ENCODE measurements at regions not wholly inside any gene's neighbourhood (a gene's known extent, or its start where the extent isn't known, plus 50 kb on each side); places are given as distances from the start of the nearest gene placed in this dataset.

DNA sequence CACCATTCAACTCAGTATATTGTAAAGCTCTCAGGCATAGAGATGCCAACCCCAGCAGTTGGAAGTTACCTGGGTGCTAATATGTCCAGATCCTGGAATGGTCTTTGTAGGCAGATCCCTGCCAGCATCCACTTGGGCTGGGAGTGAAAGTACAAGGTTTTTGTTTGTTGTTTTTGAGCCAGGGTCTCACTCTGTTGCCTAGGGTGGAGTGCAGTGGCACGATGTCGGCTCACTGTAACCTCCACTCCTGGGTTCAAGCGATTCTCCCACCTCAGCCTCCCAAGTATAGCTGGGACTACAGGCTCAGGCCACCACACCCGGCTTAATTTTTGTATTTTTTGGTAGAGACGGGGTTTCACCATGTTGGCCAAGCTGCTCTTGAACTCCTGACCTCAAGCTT, 177.6 kb downstream of the IRF8 start:
- TF ChIP-seq, protein P1, sequence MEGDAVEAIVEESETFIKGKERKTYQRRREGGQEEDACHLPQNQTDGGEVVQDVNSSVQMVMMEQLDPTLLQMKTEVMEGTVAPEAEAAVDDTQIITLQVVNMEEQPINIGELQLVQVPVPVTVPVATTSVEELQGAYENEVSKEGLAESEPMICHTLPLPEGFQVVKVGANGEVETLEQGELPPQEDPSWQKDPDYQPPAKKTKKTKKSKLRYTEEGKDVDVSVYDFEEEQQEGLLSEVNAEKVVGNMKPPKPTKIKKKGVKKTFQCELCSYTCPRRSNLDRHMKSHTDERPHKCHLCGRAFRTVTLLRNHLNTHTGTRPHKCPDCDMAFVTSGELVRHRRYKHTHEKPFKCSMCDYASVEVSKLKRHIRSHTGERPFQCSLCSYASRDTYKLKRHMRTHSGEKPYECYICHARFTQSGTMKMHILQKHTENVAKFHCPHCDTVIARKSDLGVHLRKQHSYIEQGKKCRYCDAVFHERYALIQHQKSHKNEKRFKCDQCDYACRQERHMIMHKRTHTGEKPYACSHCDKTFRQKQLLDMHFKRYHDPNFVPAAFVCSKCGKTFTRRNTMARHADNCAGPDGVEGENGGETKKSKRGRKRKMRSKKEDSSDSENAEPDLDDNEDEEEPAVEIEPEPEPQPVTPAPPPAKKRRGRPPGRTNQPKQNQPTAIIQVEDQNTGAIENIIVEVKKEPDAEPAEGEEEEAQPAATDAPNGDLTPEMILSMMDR (IDR thresholded peaks at IDR 0.05) = no peak
- no peak for TF ChIP-seq POLR2A (IDR thresholded peaks at IDR 0.05)

All from testis (tissue), 2 donors.